ENCODE measurements at regions not wholly inside any gene's neighbourhood (a gene's known extent, or its start where the extent isn't known, plus 50 kb on each side); places are given as distances from the start of the nearest gene placed in this dataset.

- TF ChIP-seq NRF1 (IDR thresholded peaks at IDR 0.05; ENCODE audit: low read depth, low read length), result no peak
- no peak for TF ChIP-seq CHD7 (IDR thresholded peaks at IDR 0.05; ENCODE audit: insufficient replicate concordance, low read length)
- no peak for TF ChIP-seq SIX5 (IDR thresholded peaks at IDR 0.05; ENCODE audit: low read depth, low read length)
These were observed 167.1 kb upstream of the OLFM3 start (continued) for GRCh38 chr1:102163799-102164198.

Data from H1 (cell line).